Activated T-cell treated with anti-CD3 and anti-CD28 coated beads, Interleukin-2, amount 50 U/mL, for 24 hours (primary cell): ENCODE measurements at regions not wholly inside any gene's neighbourhood (a gene's known extent, or its start where the extent isn't known, plus 50 kb on each side); places are given as distances from the start of the nearest gene placed in this dataset.
"Not testable (repeated sequence)": the region's sequence is repeated elsewhere in the genome, so short reads cannot be mapped to it uniquely, and the experiment has no call there.

ENCODE experiments used
- DNase-seq: peaks from one replicate; pipeline ENCODE4 v3.0.0-alpha.2; 2020
- H3K27ac Mint-ChIP-seq: 2 replicates; pipeline ENCODE4 v1.8.0; 2020; ENCODE audit warnings: mild to moderate bottlenecking, mixed read lengths
- H3K27me3 Mint-ChIP-seq: 2 replicates; pipeline ENCODE4 v1.8.0; 2020; ENCODE audit warnings: mixed read lengths
- H3K36me3 Mint-ChIP-seq: 2 replicates; pipeline ENCODE4 v1.8.0; 2020; ENCODE audit warnings: low read depth, mixed read lengths
- H3K4me1 Mint-ChIP-seq: 2 replicates; pipeline ENCODE4 v1.8.0; 2020; ENCODE audit warnings: low read depth, mixed read lengths
- H3K4me3 Mint-ChIP-seq: 2 replicates; pipeline ENCODE4 v1.8.0; 2020; ENCODE audit warnings: mild to moderate bottlenecking, moderate library complexity, mixed read lengths
- H3K9me3 Mint-ChIP-seq: 2 replicates; pipeline ENCODE4 v1.8.0; 2020; ENCODE audit warnings: mixed read lengths

DNA sequence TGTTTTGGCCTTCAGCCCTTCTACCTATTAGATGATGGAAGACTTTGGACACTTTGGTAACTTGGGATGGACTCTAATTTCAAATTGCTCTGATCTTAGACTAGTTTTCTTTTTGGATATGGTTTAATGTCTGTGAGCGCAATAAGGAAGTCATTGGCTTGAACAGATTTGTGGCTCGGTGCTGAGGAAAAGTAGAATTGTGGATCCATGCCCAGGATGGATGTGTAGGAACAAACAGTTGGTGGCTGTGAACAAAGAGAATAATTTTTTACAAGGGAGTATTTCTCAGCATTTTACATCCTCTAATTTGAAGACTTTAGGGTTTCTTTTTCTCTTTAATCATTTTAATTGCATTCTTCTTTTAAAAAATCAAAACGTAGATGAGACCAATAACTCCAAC, 327.1 kb downstream of the GLUD2 start:
- Mint-ChIP-seq H3K27me3 (peaks cover 11% of the 10 kb centered on the region), H3K27ac (no peak overlapping the region), H3K4me1 (no peaks in the 10 kb centered on the region), H3K4me3 (no peak overlapping the region), H3K9me3 (no peaks in the 10 kb centered on the region), H3K36me3 (no peaks in the 10 kb centered on the region)
- DNase-seq = no peak

DNA sequence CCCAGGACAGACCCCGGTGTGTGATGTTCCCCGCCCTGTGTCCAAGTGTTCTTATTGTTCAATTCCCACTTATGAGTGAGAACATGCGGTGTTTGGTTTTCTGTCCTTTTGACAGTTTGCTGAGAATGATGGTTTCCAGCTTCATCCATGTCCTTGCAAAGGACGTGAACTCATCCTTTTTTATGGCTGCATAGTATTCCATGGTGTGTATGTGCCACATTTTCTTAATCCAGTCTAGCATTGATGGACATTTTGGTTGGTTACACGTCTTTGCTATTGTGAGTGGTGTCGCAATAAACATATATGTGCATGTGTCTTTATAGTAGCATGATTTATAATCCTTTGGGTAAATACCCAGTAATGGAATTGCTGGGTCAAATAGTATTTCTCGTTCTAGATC, 334.5 kb downstream of the GLUD2 start:
- not testable (repeated sequence) for H3K27ac Mint-ChIP-seq, H3K27me3 Mint-ChIP-seq, H3K4me3 Mint-ChIP-seq, H3K9me3 Mint-ChIP-seq, DNase-seq, H3K4me1 Mint-ChIP-seq, H3K36me3 Mint-ChIP-seq

DNA sequence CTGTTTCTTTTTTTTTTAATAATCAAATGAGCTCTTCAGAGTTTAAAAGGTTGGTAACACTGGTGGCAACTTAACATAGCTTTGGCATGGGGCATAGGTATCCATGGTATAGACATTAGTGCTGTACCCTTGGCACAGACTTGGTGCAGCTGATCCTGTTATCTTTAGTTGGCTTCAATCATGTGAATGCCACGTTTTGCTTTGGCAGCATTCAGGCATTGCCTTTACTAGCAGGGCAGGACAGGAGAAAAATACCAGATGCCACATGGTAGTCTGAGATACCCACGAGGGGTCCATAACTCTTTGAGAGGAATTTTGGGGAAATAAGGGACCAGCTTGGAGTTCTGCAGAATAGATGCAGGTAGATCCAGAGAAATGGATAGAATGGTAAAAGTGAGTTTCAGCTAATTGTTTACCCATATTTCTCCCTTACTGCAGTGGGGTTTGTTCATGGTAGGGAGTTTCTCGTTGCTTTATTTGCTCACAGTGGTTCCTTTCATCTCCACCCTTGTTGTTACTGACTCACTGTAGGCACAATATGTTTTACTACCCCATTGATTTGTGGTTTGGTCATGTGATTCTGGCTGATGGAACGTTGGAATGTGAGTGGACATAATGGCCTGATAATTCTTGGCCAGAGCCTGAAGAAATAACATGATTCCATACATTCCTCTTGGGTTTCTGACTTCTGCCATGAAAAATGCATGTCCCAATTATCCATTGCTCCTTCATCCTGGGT, 342.7 kb downstream of the GLUD2 start:
- Mint-ChIP-seq H3K27me3 (no peaks in the 10 kb centered on the region), H3K36me3 (no peaks in the 10 kb centered on the region)

DNA sequence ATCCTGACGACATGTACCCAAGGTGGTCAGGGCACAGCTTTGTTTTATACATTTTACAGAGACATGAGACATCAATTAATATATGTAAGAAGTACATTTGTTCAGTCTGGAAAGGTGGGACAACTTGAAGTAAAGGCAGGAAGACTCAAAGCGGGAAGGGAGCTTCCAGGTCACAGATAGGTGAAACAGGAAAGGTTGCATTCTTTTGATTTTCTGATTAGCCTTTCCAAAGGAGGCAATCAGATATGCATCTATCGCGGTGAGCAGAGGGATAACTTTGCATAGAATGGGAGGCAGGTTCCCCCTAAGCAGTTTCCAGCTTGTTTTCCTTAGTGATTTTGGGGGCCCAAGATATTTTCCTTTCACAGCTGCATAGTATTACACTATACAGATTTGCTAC, 358.4 kb downstream of the GLUD2 start:
- no peak for DNase-seq
- H3K4me3 Mint-ChIP-seq = no peak overlapping the region
- no peaks in the 10 kb centered on the region for H3K4me1 Mint-ChIP-seq
- no peaks in the 10 kb centered on the region for H3K36me3 Mint-ChIP-seq
- no peaks in the 10 kb centered on the region for H3K9me3 Mint-ChIP-seq
- H3K27me3 Mint-ChIP-seq = no peaks in the 10 kb centered on the region
- no peak overlapping the region for H3K27ac Mint-ChIP-seq

More for the DNA sequence above, 342.7 kb downstream of the GLUD2 start:
- H3K4me3 Mint-ChIP-seq = no peak overlapping the region
- H3K27ac Mint-ChIP-seq = no peak overlapping the region
- H3K9me3 Mint-ChIP-seq = no peaks in the 10 kb centered on the region
- no peak for DNase-seq
- H3K4me1 Mint-ChIP-seq = no peaks in the 10 kb centered on the region

DNA sequence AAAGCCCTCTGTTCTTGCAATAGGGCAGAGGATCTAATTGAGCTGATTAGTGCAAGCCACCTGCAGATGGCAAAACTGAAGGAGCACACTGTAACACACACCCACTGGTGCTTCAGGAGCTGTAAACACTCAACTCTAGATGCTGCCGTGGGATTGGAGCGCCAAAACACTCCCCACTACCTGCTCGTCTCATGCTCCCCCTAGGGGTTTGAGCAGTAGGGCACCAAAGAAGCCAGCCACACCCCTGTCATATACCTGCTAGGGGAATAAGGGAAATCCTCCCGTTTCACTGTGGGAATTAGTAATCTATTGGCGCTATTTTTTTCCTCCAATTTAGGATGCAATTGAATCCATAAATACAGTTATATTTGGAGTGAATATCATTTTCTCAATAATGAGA, 360.2 kb downstream of the GLUD2 start:
- Mint-ChIP-seq H3K9me3 (no peaks in the 10 kb centered on the region), H3K4me3 (no peak overlapping the region), H3K36me3 (no peaks in the 10 kb centered on the region), H3K4me1 (no peaks in the 10 kb centered on the region), H3K27me3 (no peaks in the 10 kb centered on the region), H3K27ac (no peak overlapping the region)
- DNase-seq = no peak

DNA sequence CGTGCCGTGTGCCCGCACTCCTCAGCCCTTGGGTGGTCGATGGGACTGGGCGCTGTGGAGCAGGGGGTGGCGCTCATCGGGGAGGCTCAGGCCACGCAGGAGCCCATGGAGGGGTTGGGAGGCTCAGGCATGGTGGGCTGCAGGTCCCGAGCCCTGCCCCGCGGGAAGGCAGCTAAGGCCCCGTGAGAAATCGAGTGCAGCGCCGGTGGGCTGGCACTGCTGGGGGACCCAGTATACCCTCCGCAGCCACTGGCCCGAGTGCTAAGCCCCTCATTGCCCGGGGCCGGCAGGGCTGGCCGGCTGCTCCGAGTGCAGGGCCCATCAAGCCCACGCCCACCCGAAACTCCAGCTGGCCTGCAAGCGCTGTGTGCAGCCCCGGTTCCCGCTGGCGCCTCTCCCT, 384.1 kb downstream of the GLUD2 start:
- not testable (repeated sequence) for H3K36me3 Mint-ChIP-seq, H3K27me3 Mint-ChIP-seq, H3K4me3 Mint-ChIP-seq, DNase-seq, H3K4me1 Mint-ChIP-seq, H3K9me3 Mint-ChIP-seq, H3K27ac Mint-ChIP-seq

DNA sequence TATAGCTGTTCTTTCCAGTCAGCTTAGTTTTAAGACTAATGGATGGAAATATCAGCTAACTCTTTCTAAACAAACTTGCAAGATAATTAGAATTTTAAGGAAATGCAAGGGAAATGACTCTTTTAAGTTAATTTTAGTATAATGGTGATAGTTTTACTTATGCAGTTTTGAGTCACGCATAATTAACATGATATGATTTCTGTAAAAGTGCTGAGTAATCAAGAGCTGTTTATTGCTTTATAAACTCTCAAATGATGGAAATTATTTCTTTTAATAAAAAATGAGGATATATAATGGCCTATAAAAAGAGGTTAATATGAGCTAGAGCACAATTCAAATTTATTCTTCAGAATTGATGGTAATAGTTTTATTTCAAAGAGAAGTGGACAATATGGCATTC, 385.9 kb downstream of the GLUD2 start:
- Mint-ChIP-seq H3K27me3 (peaks cover 5% of the 10 kb centered on the region), H3K4me1 (no peaks in the 10 kb centered on the region), H3K36me3 (no peaks in the 10 kb centered on the region), H3K27ac (no peak overlapping the region), H3K9me3 (no peaks in the 10 kb centered on the region), H3K4me3 (no peak overlapping the region)
- no peak for DNase-seq

DNA sequence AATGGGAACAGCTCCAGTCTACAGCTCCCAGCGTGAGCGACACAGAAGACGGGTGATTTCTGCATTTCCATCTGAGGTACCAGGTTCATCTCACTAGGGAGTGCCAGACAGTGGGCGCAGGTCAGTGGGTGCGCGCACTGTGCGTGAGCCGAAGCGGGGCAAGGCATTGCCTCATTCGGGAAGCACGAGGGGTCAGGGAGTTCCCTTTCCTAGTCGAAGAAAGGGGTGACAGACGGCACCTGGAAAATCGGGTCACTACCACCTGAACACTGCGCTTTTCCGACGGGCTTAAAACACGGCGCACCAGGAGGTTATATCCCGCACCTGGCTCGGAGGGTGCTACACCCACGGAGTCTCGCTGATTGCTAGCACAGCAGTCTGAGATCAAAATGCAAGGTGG, 390.3 kb downstream of the GLUD2 start:
- H3K36me3 Mint-ChIP-seq, H3K4me1 Mint-ChIP-seq, H3K27ac Mint-ChIP-seq, H3K4me3 Mint-ChIP-seq, H3K27me3 Mint-ChIP-seq, H3K9me3 Mint-ChIP-seq, DNase-seq: not testable (repeated sequence)

DNA sequence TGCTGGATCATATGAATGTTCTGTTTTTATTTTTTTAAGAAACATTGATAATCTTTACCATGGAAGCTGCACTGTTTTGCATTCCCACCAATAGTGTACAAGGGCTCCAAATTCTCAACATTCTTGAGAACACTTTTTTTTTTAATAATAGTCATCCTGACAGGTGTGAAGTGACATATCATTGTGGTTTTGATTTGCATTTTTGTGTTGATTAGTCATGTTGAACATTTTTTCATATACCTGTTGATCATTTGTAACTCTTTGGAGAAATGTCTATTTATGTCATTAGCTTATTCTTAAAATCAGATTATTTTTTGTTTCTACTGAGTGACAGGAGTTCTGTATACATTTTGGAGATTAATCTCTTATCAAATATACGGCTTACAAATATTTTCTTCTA, 408.5 kb downstream of the GLUD2 start:
- H3K36me3 Mint-ChIP-seq = no peaks in the 10 kb centered on the region
- peaks cover 2% of the 10 kb centered on the region for H3K27me3 Mint-ChIP-seq
- H3K4me3 Mint-ChIP-seq = no peak overlapping the region
- peaks cover 7% of the 10 kb centered on the region for H3K4me1 Mint-ChIP-seq
- H3K9me3 Mint-ChIP-seq = no peaks in the 10 kb centered on the region
- H3K27ac Mint-ChIP-seq = no peak overlapping the region
- no peak for DNase-seq

DNA sequence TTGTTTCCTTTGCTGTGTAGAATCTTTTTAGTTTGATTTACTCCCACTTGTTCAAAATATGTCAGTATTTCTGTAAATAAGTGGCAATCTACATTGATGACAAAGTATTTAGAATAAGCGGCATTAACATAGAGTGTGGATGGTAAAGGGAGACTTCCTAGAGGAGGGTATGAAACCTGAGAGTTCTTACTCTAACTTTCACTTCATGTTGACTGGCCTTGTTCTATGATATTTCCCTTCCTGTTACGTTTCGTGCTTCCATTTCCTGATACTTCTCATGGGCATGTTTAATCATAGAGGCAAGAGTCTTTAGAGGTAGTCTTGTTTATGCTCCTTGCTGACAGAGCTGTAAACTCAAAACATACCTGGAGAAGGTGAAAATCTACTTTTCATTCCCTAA, 408.9 kb downstream of the GLUD2 start:
- no peaks in the 10 kb centered on the region for H3K9me3 Mint-ChIP-seq
- DNase-seq = no peak
- no peak overlapping the region for H3K4me3 Mint-ChIP-seq
- H3K27me3 Mint-ChIP-seq = no peaks in the 10 kb centered on the region
- peaks cover 7% of the 10 kb centered on the region for H3K4me1 Mint-ChIP-seq
- H3K27ac Mint-ChIP-seq = no peak overlapping the region
- H3K36me3 Mint-ChIP-seq = no peaks in the 10 kb centered on the region

DNA sequence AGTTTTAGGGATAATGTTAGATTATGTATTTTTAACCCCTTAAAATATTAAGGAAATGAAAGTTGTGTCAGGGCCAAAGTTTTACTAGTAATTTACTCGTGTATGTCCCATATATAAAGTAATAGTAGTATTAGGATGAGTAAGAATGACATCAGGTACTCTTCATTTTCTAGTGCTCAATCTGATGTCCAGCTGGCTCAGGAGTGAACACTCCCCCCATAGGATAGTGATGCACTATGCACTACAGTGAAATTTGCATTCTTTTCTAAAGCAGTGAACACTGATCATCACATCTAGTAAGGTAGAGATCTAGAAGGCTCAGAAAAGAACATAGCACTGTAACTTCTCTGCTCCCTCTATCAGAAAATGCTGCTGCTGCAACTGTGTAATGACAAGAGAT, 409.7 kb downstream of the GLUD2 start:
- no peak for DNase-seq
- Mint-ChIP-seq H3K27me3 (no peaks in the 10 kb centered on the region), H3K27ac (no peak overlapping the region), H3K36me3 (no peaks in the 10 kb centered on the region), H3K4me1 (peaks cover 7% of the 10 kb centered on the region), H3K4me3 (no peak overlapping the region), H3K9me3 (no peaks in the 10 kb centered on the region)

DNA sequence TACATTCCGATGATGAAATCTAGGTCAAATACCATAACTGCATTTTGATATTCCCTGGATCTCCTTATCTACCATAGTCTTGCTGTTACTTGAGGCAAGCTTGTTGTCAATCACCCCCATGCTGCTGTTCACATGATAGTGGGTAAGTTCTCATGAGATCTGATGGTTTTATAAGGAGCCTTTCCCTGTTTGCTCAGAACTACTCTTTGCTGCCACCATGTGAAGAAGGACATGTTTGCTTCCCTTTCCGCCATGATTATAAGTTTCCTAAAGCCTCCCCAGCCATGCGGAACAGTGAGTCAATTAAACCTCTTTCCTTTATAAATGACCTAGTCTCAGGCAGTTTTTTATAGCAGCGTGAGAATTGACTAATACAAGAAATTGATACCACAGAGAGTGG, 432.0 kb downstream of the GLUD2 start:
- Mint-ChIP-seq H3K9me3 (peaks cover 3% of the 10 kb centered on the region), H3K4me1 (no peaks in the 10 kb centered on the region), H3K27me3 (peaks cover 7% of the 10 kb centered on the region), H3K4me3 (no peak overlapping the region), H3K36me3 (no peaks in the 10 kb centered on the region), H3K27ac (no peak overlapping the region)
- no peak for DNase-seq

DNA sequence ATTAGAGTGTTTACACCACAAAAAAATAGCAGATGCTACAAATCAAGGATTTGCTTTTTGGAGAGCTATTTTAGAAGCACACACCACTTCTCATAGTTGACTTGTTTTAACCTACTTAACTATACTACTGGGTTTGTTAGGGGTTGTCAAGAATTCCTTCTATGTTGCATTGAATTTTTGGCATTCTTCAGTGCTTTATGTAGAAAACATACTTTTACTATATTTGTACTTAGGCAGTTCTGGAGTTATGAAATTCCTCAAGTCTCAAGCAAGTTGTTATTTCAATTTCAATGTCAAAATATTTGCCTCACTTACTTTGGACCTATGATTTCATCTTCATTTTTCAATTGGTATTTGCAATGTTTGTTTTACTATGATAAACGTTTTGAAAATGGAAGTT, 449.6 kb downstream of the GLUD2 start:
- Mint-ChIP-seq H3K9me3 (no peaks in the 10 kb centered on the region), H3K4me1 (no peaks in the 10 kb centered on the region), H3K27ac (no peak overlapping the region), H3K4me3 (no peak overlapping the region), H3K27me3 (peaks cover 7% of the 10 kb centered on the region), H3K36me3 (no peaks in the 10 kb centered on the region)
- DNase-seq = no peak

DNA sequence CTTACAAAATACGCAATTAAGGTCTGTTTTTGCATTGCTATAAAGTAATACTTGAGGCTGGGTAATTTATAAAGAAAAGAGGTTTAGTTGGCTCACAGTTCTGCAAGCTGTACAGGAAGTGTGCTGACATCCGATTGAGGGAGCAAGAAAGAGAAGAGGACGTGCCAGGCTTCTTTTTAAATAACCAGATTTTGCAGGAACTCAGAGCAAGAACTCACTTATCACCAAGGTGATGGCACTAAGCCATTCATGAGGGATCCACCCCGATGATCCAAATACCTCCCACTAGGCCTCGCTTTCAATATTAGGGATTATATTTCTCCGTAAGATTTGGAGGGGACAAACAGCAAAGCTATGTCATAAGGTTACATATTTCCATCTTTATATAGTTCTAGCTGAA, 456.7 kb downstream of the GLUD2 start:
- no peaks in the 10 kb centered on the region for H3K9me3 Mint-ChIP-seq
- no peak overlapping the region for H3K27ac Mint-ChIP-seq
- H3K4me3 Mint-ChIP-seq = no peak overlapping the region
- no peaks in the 10 kb centered on the region for H3K4me1 Mint-ChIP-seq
- no peak for DNase-seq
- H3K36me3 Mint-ChIP-seq = no peaks in the 10 kb centered on the region
- H3K27me3 Mint-ChIP-seq = peaks cover 3% of the 10 kb centered on the region

DNA sequence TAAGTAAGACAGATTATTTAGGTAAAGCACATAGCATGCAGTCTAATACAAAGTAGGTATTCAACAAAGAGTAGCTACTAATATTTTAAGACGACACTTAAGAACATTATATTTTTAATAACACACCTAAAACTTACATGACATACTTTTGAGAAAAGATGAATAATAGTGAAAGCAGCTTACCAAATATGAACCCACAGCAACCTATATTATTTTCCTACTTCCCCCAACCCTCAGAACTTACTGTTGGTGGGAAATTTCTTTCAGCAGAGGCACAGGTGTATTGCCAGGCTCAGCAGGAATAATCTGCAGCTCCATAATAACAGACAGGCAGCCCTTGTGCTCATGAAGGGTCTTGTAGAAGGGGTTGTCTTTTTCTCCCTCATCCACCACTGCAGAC, 498.9 kb downstream of the GLUD2 start:
- DNase-seq = no peak
- no peaks in the 10 kb centered on the region for H3K36me3 Mint-ChIP-seq
- peaks cover 37% of the 10 kb centered on the region for H3K27me3 Mint-ChIP-seq
- no peaks in the 10 kb centered on the region for H3K4me1 Mint-ChIP-seq
- H3K4me3 Mint-ChIP-seq = no peak overlapping the region
- peaks cover 10% of the 10 kb centered on the region for H3K9me3 Mint-ChIP-seq
- H3K27ac Mint-ChIP-seq = no peak overlapping the region

DNA sequence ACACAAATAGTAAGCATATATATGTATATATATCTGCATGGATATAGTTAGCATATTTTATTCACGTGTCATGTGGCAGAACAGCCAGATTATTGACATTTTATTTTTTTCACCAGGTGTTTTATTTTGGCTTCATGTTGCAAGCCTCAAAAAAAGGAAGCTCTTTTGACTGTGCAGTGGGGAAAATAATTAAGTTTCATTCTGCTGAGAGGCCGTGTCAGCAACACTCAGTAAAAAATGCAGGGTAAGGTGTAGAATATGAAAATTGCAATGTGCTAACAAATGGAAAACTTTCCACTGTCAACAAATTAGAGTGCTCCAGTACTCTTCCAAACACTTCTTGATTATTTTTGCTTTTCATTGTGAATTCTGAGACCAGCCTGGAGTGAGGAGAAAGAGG, 511.5 kb downstream of the GLUD2 start:
- H3K36me3 Mint-ChIP-seq = no peaks in the 10 kb centered on the region
- peaks cover 6% of the 10 kb centered on the region for H3K27me3 Mint-ChIP-seq
- H3K4me1 Mint-ChIP-seq = no peaks in the 10 kb centered on the region
- H3K9me3 Mint-ChIP-seq = no peaks in the 10 kb centered on the region
- H3K4me3 Mint-ChIP-seq = no peak overlapping the region
- DNase-seq = no peak
- H3K27ac Mint-ChIP-seq = no peak overlapping the region
